GM19395 (cell line): ENCODE measurements at regions not wholly inside any gene's neighbourhood (a gene's known extent, or its start where the extent isn't known, plus 50 kb on each side); places are given as distances from the start of the nearest gene placed in this dataset.
"Not testable (repeated sequence)": the region's sequence is repeated elsewhere in the genome, so short reads cannot be mapped to it uniquely, and the experiment has no call there.

ENCODE experiments used
- ATAC-seq: cut with Tn5 transposase; IDR thresholded peaks from one replicate; pipeline ENCODE4 v1.9.1; 2021; ENCODE audit warnings: mild to moderate bottlenecking, moderate library complexity; ENCODE audit not compliant: unreplicated experiment

GRCh38 chr22:48834404-48834803 is 993.3 kb downstream of the BRD1 start:
- ATAC-seq: no peak

GRCh38 chr22:48832592-48832991 is 995.1 kb downstream of the BRD1 start:
- ATAC-seq: no peak

GRCh38 chr22:48829908-48830307 is 997.8 kb downstream of the BRD1 start:
- no peak for ATAC-seq

GRCh38 chr22:48828688-48829087 is 999.0 kb downstream of the BRD1 start:
- ATAC-seq: no peak

GRCh38 chr22:48827904-48828555 is 999.6 kb downstream of the BRD1 start:
- no peak for ATAC-seq

- ATAC-seq: no peak
These were observed 1000.3 kb downstream of the BRD1 start for GRCh38 chr22:48827268-48827846.

GRCh38 chr22:48826546-48826945 is 1001.1 kb downstream of the BRD1 start:
- ATAC-seq: no peak

GRCh38 chr22:48825802-48826520 is 1001.7 kb downstream of the BRD1 start:
- no peak for ATAC-seq

GRCh38 chr22:48824712-48825651 is 1002.7 kb downstream of the BRD1 start:
- no peak for ATAC-seq

GRCh38 chr22:48823941-48824340 is 1003.7 kb downstream of the BRD1 start:
- no peak for ATAC-seq

GRCh38 chr22:48822278-48823233 is 1005.1 kb downstream of the BRD1 start:
- no peak for ATAC-seq

GRCh38 chr22:48821727-48822126 is 1005.9 kb downstream of the BRD1 start:
- ATAC-seq: no peak

GRCh38 chr22:48821346-48821690 is 1006.4 kb downstream of the BRD1 start:
- ATAC-seq: no peak

- ATAC-seq: no peak
These were observed 1007.0 kb downstream of the BRD1 start for GRCh38 chr22:48820481-48821345.

GRCh38 chr22:48819961-48820360 is 1007.7 kb downstream of the BRD1 start:
- no peak for ATAC-seq

- ATAC-seq: no peak
These were observed 1008.4 kb downstream of the BRD1 start for GRCh38 chr22:48819232-48819631.

GRCh38 chr22:48817491-48817890 is 1010.2 kb downstream of the BRD1 start:
- ATAC-seq: not testable (repeated sequence)

GRCh38 chr22:48811885-48812284 is 1015.8 kb downstream of the BRD1 start:
- ATAC-seq: no peak
